Motor neuron (in vitro differentiated cells): ENCODE measurements at regions not wholly inside any gene's neighbourhood (a gene's known extent, or its start where the extent isn't known, plus 50 kb on each side); places are given as distances from the start of the nearest gene placed in this dataset.
"Not testable (repeated sequence)": the region's sequence is repeated elsewhere in the genome, so short reads cannot be mapped to it uniquely, and the experiment has no call there.

Experiments used
- ATAC-seq, 8 experiments: fragments of 200-7000 bp; cut with Tn5 transposase; replicated peaks in 6 of 8; 2 replicates each; pipeline ENCODE4 v1.8.0; 2021; ENCODE audit warnings: mild to moderate bottlenecking in 8 of 8, moderate library complexity in 8 of 8
- H3K27ac ChIP-seq, 2 donors: fragments of 250-450 bp; sonication (Bioruptor Pico); 2 replicates each; pipeline ENCODE4 v1.9.0; 2021; ENCODE audit warnings: antibody characterized with exemption in 2 of 2, mild to moderate bottlenecking in 2 of 2, moderate library complexity in 1 of 2
- H3K4me1 ChIP-seq, 2 donors: fragments of 250-450 bp; sonication (Bioruptor Pico); replicated peaks in 1 of 2; 2 replicates each; pipeline ENCODE4 v1.6.1; 2021; ENCODE audit warnings: antibody characterized with exemption in 2 of 2, mild to moderate bottlenecking in 2 of 2, moderate library complexity in 1 of 2
- H3K4me3 ChIP-seq, 5 donors: fragments of 250-450 bp; sonication (Bioruptor Pico); 2 replicates each; pipeline ENCODE4 v1.9.0; 2021; ENCODE audit warnings: antibody characterized with exemption in 5 of 5, mild to moderate bottlenecking in 5 of 5, moderate library complexity in 4 of 5
- WGBS, 10 experiments: fragments of 450-650 bp; shearing (Covaris generic); methylation state at CpG; one replicate each; pipeline ENCODE4 v1.0.0; 2022; 5-methylcytosine and 5-hydroxymethylcytosine counted together
- in situ Hi-C, 9 experiments: fragments of 400-800 bp; cut with MboI; loops; one replicate each; pipeline ENCODE4 v1.15.0; 2021; ENCODE audit warnings: low sequenced_read_pairs in 9 of 9, low pct_unique_long_range_greater_than_20kb in 2 of 9; ENCODE audit not compliant: unreplicated experiment in 9 of 9

DNA sequence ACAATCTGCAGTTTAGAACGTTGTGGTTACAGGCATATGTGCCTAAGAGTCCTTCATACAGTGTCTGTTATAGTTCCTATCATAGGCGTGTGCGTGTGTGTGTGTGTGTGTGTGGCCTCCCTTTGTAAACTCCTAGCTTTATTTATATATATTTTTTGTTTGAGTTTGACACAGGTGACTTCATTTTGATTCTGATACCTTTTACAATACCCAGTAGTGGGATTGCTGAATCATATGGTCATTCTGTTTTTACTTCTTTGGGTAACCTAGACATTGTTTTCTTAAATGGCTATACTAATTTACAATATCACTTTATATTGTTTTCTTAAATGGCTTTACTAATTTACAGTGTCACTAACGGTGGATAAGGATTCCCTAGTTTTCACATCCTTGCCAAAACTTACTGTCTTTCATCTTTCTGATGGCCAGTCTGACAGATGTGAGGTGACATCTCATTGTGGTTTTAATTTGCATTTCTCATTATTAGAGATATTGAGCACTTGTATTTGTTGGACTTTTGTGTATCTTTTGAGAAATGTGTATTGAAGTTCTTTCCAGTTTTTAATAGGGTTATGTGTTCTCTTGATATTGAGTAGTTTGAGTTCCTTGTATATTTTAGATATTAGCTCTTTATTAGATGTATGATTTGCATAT, 211.1 kb upstream of the NUDT6 start:
- ATAC-seq, result no peak
- WGBS, 10 experiments, result 31 to 100% (median 80%) methylated on average over 1 to 4 of the region's 4 CpGs; no CpG with 5 or more reads in 1 of the 10 experiments
- in situ Hi-C loops, result loop anchor here in 4 of 9 experiments (25.0 kb wide), 3 partner anchors 254 to 979 kb away; partner anchors contain the start of gene SPRY1 (in 3 of the 4)

DNA sequence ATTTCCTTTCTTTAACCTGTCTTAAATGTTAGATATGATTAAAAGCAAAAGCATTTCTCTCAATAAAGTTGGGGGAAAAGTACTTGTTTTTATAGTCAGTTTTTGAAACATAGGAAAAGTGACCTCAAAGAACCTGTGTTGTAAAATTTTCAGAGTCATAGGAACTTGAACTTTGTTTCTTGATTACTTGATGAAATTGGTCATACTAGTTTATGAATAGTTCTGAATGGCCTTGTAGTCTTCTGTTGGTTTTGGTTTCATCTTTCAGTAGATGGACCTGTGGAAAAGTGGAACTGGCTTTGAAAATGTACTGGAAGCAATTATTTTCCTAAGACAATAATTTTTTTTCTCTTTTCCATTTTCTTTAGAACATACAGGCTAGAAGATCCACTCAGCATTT, 222.2 kb upstream of the NUDT6 start:
- H3K4me3 ChIP-seq, result no peak overlapping the region
- ATAC-seq, result no peak
- H3K27ac ChIP-seq, result no peak overlapping the region
- H3K4me1 ChIP-seq, result no peaks in the 10 kb centered on the region
- in situ Hi-C loops, result loop anchor here in 4 of 9 experiments (25.0 kb wide), 3 partner anchors 243 to 968 kb away; partner anchors contain the start of gene SPRY1 (in 3 of the 4)

More for the DNA sequence above, 211.1 kb upstream of the NUDT6 start:
- no peaks in the 10 kb centered on the region for H3K4me1 ChIP-seq
- no peak overlapping the region for H3K27ac ChIP-seq
- no peak overlapping the region for H3K4me3 ChIP-seq

DNA sequence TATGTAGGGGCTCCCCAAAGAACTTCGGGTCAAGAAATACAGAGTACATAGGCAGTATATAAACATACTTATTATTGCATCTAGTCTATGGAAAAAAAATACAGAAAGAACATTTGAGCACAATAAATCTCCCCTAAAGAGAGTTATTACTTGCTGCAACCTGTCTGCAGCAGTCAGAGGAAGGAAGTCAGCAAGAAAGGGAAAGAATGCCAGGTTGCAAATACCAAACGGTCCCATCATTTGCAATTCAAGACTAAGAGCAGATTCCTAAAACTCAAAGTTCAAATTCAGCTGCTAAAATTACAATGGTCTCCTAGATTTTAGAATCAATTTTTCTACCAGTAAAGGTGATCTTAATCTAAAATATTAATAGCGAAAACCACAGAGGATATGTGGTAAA, 236.2 kb upstream of the NUDT6 start:
- WGBS, 10 experiments, result 0 to 63% (median 40%) methylated on average over 1 to 3 of the region's 3 CpGs

DNA sequence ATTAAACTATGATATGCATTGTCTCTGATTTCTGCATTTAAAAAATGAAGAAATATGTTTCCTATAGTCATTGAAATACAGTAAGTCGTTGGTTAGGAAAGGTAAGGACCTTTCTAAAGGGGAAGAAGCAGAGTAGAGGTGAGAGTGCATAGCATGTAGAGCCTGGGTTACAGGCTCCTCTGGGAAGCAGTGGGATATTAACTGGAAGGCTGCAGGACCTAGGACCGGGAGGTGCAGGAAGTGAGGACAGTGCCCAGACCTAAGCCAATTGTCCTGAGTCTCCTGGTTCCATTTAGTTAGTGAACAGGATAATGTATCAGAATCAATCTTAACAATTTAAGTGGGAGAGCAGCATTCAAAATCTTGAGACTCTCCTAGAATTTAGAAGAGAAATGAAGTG, 237.1 kb upstream of the NUDT6 start:
- ATAC-seq, result no peak
- Histone ChIP-seq H3K27ac (no peak overlapping the region), H3K4me3 (no peak overlapping the region), H3K4me1 (no peaks in the 10 kb centered on the region)
- in situ Hi-C loops, result no loop called here
- WGBS, 10 experiments, result 0 to 67% (median 35%) methylated on average over 1 to 2 of the region's 2 CpGs; no CpG with 5 or more reads in 2 of the 10 experiments

More for the DNA sequence above, 236.2 kb upstream of the NUDT6 start:
- Histone ChIP-seq H3K27ac (no peak overlapping the region), H3K4me3 (no peak overlapping the region), H3K4me1 (no peaks in the 10 kb centered on the region)
- no peak for ATAC-seq
- in situ Hi-C loops, result no loop called here

DNA sequence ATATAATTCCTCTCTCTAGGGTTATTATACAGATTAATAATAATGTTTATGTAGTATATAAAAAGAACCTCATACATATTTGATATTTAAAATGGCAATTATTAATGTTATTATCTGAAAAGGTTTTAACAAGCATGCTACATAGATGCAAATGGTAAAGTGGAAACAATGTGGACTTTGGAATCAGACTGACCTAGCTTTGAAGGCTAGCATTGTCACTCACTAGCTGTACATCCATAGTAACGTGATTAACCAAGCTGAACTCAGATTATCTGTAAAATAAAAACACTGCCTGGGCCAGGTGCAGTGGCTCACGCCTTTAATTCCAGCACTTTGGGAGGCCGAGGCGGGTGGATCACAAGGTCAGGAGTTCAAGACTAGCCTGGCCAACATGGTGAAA, 233.7 kb upstream of the SPRY1 start:
- in situ Hi-C loops, result no loop called here
- 67 to 100% (median 100%) methylated on average over 1 to 4 of the region's 4 CpGs; no CpG with 5 or more reads in 1 of the 10 experiments for WGBS, 10 experiments
- no peak overlapping the region for H3K4me3 ChIP-seq
- H3K27ac ChIP-seq, result no peak overlapping the region
- H3K4me1 ChIP-seq, result no peaks in the 10 kb centered on the region
- ATAC-seq, result no peak

DNA sequence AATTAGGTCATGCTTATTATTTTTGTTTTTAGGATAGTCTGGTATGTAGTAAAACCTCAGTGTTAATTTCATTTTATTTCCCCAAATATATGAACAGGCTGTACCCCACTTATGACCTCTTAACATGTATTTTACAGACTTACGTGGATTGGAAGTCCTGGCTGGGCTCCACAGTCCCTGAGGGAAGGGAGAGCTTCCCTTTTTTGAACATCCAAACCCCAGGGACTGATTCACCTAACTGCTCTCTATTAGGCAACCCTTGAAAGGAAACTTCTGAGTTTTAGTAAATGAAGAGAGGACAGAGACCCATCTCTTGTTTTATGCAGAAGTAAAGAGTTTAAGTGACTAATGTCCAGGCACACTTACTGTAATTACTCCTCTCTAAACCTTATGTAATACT, 233.1 kb upstream of the SPRY1 start:
- ATAC-seq, result no peak
- H3K4me1 ChIP-seq, result no peaks in the 10 kb centered on the region
- H3K27ac ChIP-seq, result no peak overlapping the region
- no peak overlapping the region for H3K4me3 ChIP-seq
- in situ Hi-C loops, result no loop called here
- WGBS, 10 experiments, result 75 to 100% (median 100%) methylated on average over 1 of the region's 1 CpG; no CpG with 5 or more reads in 5 of the 10 experiments

DNA sequence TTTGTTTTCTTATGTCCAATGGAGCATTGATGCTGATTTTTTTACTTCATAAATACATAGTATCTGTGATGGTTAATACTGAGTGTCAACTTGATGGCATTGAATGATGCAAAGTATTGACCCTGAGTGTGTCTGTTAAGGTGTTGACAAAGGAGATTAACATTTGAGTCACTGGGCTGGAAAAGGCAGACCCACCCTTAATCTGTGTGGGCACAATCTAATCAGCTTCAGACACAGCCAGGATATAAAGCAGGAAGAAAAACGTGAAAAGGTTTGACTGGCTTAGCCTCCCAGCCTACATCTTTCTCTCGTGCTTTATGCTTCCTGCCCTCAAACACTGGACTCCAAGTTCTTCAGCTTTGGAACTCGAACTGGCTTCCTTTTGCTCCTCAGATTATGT, 230.6 kb upstream of the SPRY1 start:
- Histone ChIP-seq H3K4me1 (no peaks in the 10 kb centered on the region), H3K27ac (no peak overlapping the region), H3K4me3 (no peak overlapping the region)
- ATAC-seq, result no peak
- WGBS, 10 experiments, result 38 to 100% (median 69%) methylated on average over 1 to 3 of the region's 3 CpGs; no CpG with 5 or more reads in 2 of the 10 experiments
- in situ Hi-C loops, result no loop called here

DNA sequence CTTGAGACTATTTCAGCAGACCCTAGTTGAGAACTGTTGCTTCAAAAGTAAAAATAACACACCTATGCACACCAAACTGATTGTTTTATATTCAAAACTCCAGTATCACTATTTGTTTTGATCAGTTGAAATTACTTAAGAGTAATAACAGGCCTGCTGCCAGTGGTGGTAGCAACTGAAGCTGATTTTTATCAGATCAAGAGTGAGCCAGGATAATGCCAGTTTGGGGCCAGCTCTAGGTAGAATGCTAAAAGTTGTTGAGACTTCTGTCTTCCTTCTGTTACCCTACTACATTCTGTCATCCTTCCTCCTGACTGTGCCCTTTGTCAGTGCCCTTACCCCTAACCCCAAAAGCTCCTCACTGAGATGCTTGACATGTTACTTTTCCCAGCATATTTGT, 228.7 kb upstream of the SPRY1 start:
- Histone ChIP-seq H3K4me3 (no peak overlapping the region), H3K27ac (no peak overlapping the region), H3K4me1 (no peaks in the 10 kb centered on the region)
- ATAC-seq, result no peak
- in situ Hi-C loops, result no loop called here

DNA sequence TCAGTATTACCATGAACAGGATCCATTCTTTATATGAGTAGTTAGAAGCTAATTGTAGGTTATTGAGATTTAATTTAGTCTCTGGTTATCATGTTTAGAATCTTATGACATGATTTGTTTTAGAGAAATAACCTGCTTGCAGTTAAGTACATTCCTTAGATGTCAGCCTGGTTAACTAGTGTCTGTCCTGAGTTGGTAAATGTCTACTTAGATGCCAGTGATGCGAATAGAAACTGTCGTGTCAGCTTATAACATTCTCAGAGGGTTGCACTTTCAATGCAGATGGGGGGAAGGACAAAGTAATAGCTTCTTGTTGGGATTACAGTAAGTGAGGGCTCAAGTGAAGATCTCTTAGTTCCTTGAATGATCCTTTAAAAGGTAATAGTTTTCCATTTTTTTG, 227.8 kb upstream of the SPRY1 start:
- Histone ChIP-seq H3K4me3 (no peak overlapping the region), H3K4me1 (no peaks in the 10 kb centered on the region), H3K27ac (no peak overlapping the region)
- 79 to 100% (median 93%) methylated on average over 1 to 2 of the region's 2 CpGs; no CpG with 5 or more reads in 2 of the 10 experiments for WGBS, 10 experiments
- no peak for ATAC-seq
- in situ Hi-C loops, result no loop called here

DNA sequence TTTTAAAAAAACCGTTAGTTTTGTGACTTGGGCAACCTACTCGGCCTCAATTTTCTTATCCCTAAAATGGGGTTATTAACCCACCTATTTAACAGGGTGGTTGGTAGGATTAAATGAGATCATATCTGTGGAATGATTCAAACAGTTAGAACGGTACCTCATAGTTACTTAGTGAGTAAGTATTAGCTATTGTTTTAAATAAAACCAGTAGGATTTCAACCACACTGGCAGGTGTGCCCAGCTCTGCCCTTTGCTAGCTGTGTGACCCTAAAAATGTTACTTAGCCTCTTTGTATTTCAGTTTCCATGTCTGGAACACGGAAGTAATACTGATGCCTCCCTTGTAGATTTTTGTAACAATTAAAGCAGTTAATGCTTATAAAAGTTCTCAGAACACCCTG, 225.8 kb upstream of the SPRY1 start:
- Histone ChIP-seq H3K4me3 (no peak overlapping the region), H3K4me1 (no peaks in the 10 kb centered on the region), H3K27ac (no peak overlapping the region)
- 79 to 100% (median 94%) methylated on average over 1 to 4 of the region's 4 CpGs for WGBS, 10 experiments
- no peak for ATAC-seq
- in situ Hi-C loops, result no loop called here

DNA sequence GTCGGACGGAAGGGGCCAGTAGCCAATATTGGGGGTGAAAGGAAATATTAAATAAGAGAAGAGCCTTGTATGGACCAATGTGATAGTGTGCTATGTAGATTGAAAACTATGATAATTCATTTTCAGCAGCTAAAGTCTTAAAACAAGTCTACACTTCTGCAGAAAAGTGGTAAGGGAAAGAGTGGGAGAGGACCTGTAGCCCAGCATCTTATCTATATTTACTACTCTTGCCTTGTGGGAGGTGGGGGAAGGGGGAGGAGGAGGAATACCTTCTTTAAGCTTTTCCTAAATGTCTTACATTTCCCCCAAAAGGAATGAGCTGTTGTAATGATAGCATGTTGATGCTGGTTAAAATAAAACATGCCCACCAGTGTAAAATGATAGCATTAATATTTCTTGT, 220.0 kb upstream of the SPRY1 start:
- WGBS, 10 experiments, result 45 to 100% (median 90%) methylated on average over 1 to 2 of the region's 2 CpGs; no CpG with 5 or more reads in 3 of the 10 experiments
- no peak overlapping the region for H3K27ac ChIP-seq
- in situ Hi-C loops, result no loop called here
- no peak for ATAC-seq
- no peaks in the 10 kb centered on the region for H3K4me1 ChIP-seq
- H3K4me3 ChIP-seq, result no peak overlapping the region

DNA sequence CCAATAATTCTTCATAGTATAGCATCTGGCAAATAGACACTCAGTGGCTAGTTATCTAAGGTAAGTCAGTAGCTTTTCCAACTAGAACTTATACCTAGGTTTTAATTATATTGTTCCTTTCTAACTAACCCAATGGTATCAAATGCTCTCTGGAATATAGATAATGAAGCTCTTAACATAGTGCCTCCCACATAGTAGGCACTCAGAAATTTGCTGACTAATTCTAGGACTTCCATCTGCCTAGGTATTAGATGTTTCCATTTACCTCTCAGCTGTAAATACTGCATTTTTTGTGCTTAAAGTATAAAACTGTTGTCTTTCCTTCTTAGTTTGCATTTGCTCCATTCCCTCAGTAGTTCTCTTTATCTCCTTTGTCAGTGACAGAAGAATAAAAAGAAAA, 214.3 kb upstream of the SPRY1 start:
- no peak for ATAC-seq
- in situ Hi-C loops, result no loop called here
- Histone ChIP-seq H3K4me1 (no peaks in the 10 kb centered on the region), H3K27ac (no peak overlapping the region), H3K4me3 (no peak overlapping the region)

DNA sequence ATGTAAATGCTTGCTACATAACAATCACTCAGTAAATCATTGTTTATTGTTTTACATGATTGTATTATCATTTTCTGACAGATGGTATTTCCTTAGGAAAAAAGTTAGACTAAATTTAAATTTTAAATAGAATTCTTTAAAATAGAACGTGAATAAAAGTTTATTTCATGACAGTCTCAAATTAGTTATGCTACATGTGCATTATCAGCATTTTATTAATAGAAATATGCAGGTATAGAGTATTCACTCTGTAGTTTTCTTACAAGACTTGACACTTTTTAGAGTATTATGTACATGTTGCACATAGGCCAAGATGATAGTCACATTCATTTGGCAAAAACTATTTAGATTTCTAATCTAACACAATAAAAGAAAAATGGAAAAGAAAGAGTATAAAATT, 213.3 kb upstream of the SPRY1 start:
- ATAC-seq, result no peak
- no peak overlapping the region for H3K27ac ChIP-seq
- H3K4me1 ChIP-seq, result no peaks in the 10 kb centered on the region
- no peak overlapping the region for H3K4me3 ChIP-seq
- WGBS, 10 experiments, result 0 to 100% (median 78%) methylated on average over 1 of the region's 1 CpG
- in situ Hi-C loops, result no loop called here

DNA sequence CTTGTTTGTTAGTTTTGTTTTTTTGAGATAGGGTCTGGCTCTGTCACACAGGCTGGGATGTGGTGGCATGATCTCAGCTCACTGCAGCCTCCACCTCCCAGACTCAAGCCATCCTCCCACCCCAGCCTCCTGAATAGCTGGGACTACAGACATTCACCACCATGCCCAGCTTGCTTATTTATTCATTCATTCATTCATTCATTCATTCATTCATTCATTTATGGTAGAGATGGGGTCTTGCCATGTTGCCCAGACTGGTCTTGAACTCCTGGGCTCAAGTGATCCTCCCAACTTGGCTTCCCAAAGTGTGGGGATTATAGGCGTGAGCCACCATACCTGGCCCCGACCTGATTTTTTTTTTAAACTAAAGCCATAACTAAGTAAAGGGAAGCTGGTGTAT, 212.8 kb upstream of the SPRY1 start:
- in situ Hi-C loops, H3K4me3 ChIP-seq, ATAC-seq, H3K4me1 ChIP-seq, H3K27ac ChIP-seq: not testable (repeated sequence)
- WGBS, 10 experiments, result 89 to 100% (median 100%) methylated on average over 2 of the region's 2 CpGs; no CpG with 5 or more reads in 5 of the 10 experiments
